ENCODE measurements at regions not wholly inside any gene's neighbourhood (a gene's known extent, or its start where the extent isn't known, plus 50 kb on each side); places are given as distances from the start of the nearest gene placed in this dataset.

DNA sequence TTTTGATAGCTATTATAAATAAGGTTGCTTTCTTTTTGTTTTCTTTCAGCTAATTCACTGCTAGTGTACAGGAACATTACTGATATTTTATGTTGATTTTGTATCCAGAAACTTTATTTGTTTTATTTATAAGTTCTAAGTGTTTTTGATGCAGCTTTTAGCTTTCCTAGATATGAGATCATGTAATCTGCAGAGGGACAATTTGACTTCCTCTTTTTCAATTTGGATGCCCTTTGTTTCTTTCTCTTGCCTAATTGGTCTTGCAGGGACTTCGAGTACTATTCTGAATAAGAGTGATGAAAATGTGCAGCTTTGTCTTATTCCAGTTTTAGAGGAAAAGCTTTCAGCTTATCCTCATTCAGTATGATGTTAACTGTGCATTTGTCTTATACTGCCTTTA, 643.4 kb upstream of the CDH2 start:
- no peaks in the 10 kb centered on the region for H3K27me3 ChIP-seq
- no peak overlapping the region for H3K4me3 ChIP-seq
- H3K4me1 ChIP-seq = no peaks in the 10 kb centered on the region
- DNase-seq (ENCODE audit: low spot score in 2 of 2) = no peak
- H3K36me3 ChIP-seq = no peaks in the 10 kb centered on the region
- H3K27ac ChIP-seq = no peak overlapping the region
- no peaks in the 10 kb centered on the region for H3K9me3 ChIP-seq
- WGBS = 68% methylated on average over 1 of the region's 1 CpG
- TF ChIP-seq POLR2A (IDR thresholded peaks at IDR 0.05) (no peak), EP300 (IDR thresholded peaks at IDR 0.05) (no peak), POLR2AphosphoS5 (IDR thresholded peaks at IDR 0.05) (no peak)
- TF ChIP-seq, protein P1, sequence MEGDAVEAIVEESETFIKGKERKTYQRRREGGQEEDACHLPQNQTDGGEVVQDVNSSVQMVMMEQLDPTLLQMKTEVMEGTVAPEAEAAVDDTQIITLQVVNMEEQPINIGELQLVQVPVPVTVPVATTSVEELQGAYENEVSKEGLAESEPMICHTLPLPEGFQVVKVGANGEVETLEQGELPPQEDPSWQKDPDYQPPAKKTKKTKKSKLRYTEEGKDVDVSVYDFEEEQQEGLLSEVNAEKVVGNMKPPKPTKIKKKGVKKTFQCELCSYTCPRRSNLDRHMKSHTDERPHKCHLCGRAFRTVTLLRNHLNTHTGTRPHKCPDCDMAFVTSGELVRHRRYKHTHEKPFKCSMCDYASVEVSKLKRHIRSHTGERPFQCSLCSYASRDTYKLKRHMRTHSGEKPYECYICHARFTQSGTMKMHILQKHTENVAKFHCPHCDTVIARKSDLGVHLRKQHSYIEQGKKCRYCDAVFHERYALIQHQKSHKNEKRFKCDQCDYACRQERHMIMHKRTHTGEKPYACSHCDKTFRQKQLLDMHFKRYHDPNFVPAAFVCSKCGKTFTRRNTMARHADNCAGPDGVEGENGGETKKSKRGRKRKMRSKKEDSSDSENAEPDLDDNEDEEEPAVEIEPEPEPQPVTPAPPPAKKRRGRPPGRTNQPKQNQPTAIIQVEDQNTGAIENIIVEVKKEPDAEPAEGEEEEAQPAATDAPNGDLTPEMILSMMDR (IDR thresholded peaks at IDR 0.05) = no peak

DNA sequence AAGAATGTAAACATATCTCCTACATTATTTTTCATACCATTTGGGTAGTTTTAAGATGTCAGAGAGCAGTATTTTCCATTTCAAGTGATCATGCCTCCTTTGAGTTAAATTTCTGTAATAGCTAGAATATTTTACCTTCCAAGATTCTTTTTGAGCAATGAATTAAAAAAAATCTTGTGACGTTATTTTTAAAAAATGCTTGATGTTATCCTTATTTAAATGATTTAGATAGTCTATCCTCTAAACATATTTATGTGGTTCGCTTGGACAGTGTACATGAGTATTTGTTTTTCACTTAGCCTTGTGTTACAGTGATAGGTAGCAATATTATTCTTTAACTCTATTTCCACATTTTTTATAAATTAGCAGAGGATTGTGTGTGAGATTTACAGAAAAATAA, 639.2 kb upstream of the CDH2 start:
- no peak overlapping the region for H3K4me3 ChIP-seq
- DNase-seq (ENCODE audit: low spot score in 2 of 2) = no peak
- H3K9me3 ChIP-seq = no peaks in the 10 kb centered on the region
- H3K36me3 ChIP-seq = no peaks in the 10 kb centered on the region
- no peak for TF ChIP-seq POLR2AphosphoS5 (IDR thresholded peaks at IDR 0.05)
- TF ChIP-seq EP300 (IDR thresholded peaks at IDR 0.05) = no peak
- TF ChIP-seq POLR2A (IDR thresholded peaks at IDR 0.05) = no peak
- TF ChIP-seq, protein P1 (IDR thresholded peaks at IDR 0.05) = no peak
- H3K27ac ChIP-seq = no peak overlapping the region
- no peaks in the 10 kb centered on the region for H3K4me1 ChIP-seq
- 69% methylated on average over 2 of the region's 2 CpGs for WGBS
- no peaks in the 10 kb centered on the region for H3K27me3 ChIP-seq

DNA sequence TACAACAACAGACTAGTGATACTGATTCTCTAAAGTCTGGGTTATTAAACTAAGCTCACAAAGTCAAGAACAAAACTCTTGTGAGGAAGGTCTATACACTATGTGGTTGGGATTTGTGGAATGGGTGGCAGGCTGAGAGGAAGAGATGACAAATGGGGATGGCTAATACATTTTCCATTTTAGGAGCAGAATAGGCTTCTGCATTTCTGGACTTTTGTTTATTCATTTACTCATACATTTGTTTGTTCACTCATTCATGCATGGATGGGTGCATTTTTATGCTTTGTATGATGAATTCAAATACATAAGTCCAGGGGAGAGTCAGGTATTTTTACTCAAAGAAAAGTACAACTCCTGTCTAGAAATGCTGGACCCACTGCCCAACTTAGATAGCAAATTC, 637.4 kb upstream of the CDH2 start:
- no peaks in the 10 kb centered on the region for H3K4me1 ChIP-seq
- no peak for TF ChIP-seq POLR2AphosphoS5 (IDR thresholded peaks at IDR 0.05)
- TF ChIP-seq, protein P1 (IDR thresholded peaks at IDR 0.05) = no peak
- TF ChIP-seq EP300 (IDR thresholded peaks at IDR 0.05) = no peak
- TF ChIP-seq POLR2A (IDR thresholded peaks at IDR 0.05) = no peak
- H3K27ac ChIP-seq = no peak overlapping the region
- DNase-seq (ENCODE audit: low spot score in 2 of 2) = no peak
- H3K4me3 ChIP-seq = no peak overlapping the region
- H3K27me3 ChIP-seq = no peaks in the 10 kb centered on the region
- H3K9me3 ChIP-seq = no peaks in the 10 kb centered on the region
- no peaks in the 10 kb centered on the region for H3K36me3 ChIP-seq

DNA sequence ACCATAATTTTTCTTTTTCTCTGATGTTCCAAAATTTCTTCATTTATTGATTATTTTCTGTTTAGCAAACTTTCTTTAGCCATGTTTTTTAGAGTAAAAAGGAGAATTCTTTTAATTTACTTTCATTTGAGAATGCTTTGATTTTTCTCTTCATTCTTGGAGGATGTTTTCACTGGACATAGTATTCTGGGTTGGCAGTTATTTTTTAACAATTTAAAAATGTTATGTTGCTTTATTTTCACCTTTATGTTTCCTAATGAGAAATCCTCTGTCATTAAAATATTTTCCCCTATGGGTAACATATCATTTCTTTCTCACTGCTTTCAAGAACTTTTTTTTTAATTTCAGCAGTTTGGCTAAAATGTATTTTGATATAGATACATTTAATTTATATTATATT, 631.4 kb upstream of the CDH2 start:
- TF ChIP-seq POLR2AphosphoS5 (IDR thresholded peaks at IDR 0.05) = no peak
- no peaks in the 10 kb centered on the region for H3K9me3 ChIP-seq

DNA sequence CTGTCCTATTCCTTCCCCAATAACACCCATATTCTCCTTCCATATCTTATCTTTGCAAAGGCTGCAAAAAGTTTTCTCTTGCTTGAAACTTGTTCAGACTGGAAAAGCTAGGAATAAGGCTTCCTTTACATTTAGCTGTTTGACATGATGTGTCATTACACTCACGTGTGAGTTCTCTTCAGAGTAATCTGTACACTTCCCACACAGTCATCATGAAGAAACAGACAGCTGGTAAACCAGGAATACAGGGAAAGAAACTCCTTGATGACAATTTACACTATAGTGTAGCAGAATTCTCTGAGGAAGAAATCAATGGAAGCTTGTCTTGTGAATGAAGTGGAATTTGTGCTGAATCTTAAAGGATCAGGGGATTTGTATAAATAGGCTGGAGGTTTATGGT, 628.6 kb upstream of the CDH2 start:
- 44% methylated on average over 1 of the region's 1 CpG for WGBS
- H3K27ac ChIP-seq = no peak overlapping the region
- no peaks in the 10 kb centered on the region for H3K27me3 ChIP-seq
- no peak for TF ChIP-seq EP300 (IDR thresholded peaks at IDR 0.05)
- no peak for TF ChIP-seq POLR2A (IDR thresholded peaks at IDR 0.05)
- TF ChIP-seq, protein P1 (IDR thresholded peaks at IDR 0.05) = no peak
- TF ChIP-seq POLR2AphosphoS5 (IDR thresholded peaks at IDR 0.05) = no peak
- no peaks in the 10 kb centered on the region for H3K36me3 ChIP-seq
- H3K9me3 ChIP-seq = no peaks in the 10 kb centered on the region
- H3K4me3 ChIP-seq = no peak overlapping the region
- DNase-seq (ENCODE audit: low spot score in 2 of 2) = no peak
- no peaks in the 10 kb centered on the region for H3K4me1 ChIP-seq

More for the DNA sequence above, 631.4 kb upstream of the CDH2 start:
- no peak for DNase-seq (ENCODE audit: low spot score in 2 of 2)
- Histone ChIP-seq H3K27ac (no peak overlapping the region), H3K4me1 (no peaks in the 10 kb centered on the region), H3K36me3 (no peaks in the 10 kb centered on the region), H3K27me3 (no peaks in the 10 kb centered on the region), H3K4me3 (no peak overlapping the region)

DNA sequence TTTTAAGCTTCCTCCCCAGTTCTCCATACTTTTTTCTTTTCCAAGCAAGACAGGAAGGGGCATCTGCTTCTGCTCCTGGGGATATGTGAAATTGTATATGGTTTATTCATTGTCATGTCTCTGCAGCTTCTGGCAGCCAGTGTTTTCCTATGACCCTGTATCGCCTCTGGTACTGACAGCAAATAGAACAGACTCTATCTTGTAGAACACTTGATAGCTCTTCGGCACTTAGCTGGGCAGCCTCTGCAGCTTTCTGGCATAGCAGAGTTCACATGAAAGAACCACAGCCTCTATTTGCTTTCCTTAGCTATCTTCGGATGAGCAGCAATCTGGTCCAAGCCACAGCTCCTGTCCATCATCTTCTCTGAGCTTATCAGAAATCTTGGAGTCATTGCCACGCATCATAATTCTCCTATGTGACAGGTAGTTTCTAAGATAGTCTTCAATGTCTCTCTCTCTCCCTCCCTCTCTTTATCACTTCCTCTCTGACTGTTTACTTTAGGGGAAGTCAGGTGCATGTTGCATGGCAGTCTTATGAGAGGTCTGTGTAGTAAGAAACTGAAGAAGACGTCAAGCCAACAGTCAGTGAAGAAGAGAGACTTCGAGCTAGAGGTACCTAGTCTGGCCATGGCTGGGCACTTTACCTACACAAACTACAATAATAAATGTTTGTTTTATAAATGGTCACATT, 627.7 kb upstream of the CDH2 start:
- no peaks in the 10 kb centered on the region for H3K4me1 ChIP-seq
- no peak overlapping the region for H3K27ac ChIP-seq
- TF ChIP-seq EP300 (IDR thresholded peaks at IDR 0.05) = no peak
- TF ChIP-seq, protein P1 (IDR thresholded peaks at IDR 0.05) = no peak
- TF ChIP-seq POLR2A (IDR thresholded peaks at IDR 0.05) = no peak
- TF ChIP-seq POLR2AphosphoS5 (IDR thresholded peaks at IDR 0.05) = no peak
- no peaks in the 10 kb centered on the region for H3K36me3 ChIP-seq
- no peaks in the 10 kb centered on the region for H3K9me3 ChIP-seq
- DNase-seq (ENCODE audit: low spot score in 2 of 2) = no peak
- no peak overlapping the region for H3K4me3 ChIP-seq
- H3K27me3 ChIP-seq = no peaks in the 10 kb centered on the region
- WGBS = 72% methylated on average over 6 of the region's 6 CpGs
